ENCODE measurements at regions not wholly inside any gene's neighbourhood (a gene's known extent, or its start where the extent isn't known, plus 50 kb on each side); places are given as distances from the start of the nearest gene placed in this dataset.

GRCh38 chr9:21557428-21557768, 75.3 kb upstream of the IFNE start:
- H3K36me3 Mint-ChIP-seq, result peaks cover 4% of the 10 kb centered on the region
- no peak for DNase-seq
- no peaks in the 10 kb centered on the region for H3K9me3 Mint-ChIP-seq
- peak overlapping the region; percentile 89 for H3K4me3 Mint-ChIP-seq
- H3K27ac Mint-ChIP-seq, result no peak overlapping the region
- H3K4me1 Mint-ChIP-seq, result peaks cover 46% of the 10 kb centered on the region
- H3K27me3 Mint-ChIP-seq, result peaks cover 20% of the 10 kb centered on the region

GRCh38 chr9:21558079-21558478, 76.0 kb upstream of the IFNE start:
- Mint-ChIP-seq H3K4me1 (peaks cover 45% of the 10 kb centered on the region), H3K4me3 (peak overlapping the region; percentile 89), H3K9me3 (no peaks in the 10 kb centered on the region), H3K36me3 (peaks cover 4% of the 10 kb centered on the region), H3K27me3 (peaks cover 20% of the 10 kb centered on the region), H3K27ac (peak overlapping the region; percentile 62)
- DNase-seq, result no peak

GRCh38 chr9:21558615-21559401, 76.7 kb upstream of the IFNE start:
- H3K4me3 Mint-ChIP-seq, result peak overlapping the region; percentile 89
- H3K9me3 Mint-ChIP-seq, result no peaks in the 10 kb centered on the region
- H3K27ac Mint-ChIP-seq, result peak overlapping the region; percentile 62
- DNase-seq, result peak; percentile 24
- H3K27me3 Mint-ChIP-seq, result peaks cover 20% of the 10 kb centered on the region
- peaks cover 4% of the 10 kb centered on the region for H3K36me3 Mint-ChIP-seq
- H3K4me1 Mint-ChIP-seq, result peaks cover 49% of the 10 kb centered on the region

- Mint-ChIP-seq H3K27me3 (peaks cover 20% of the 10 kb centered on the region), H3K27ac (peak overlapping the region; percentile 54)
- DNase-seq, result peak; percentile 71
Observed at GRCh38 chr9:21559402-21560280, 77.5 kb upstream of the IFNE start.

GRCh38 chr9:21560281-21560745, 78.2 kb upstream of the IFNE start:
- peaks cover 22% of the 10 kb centered on the region for H3K27me3 Mint-ChIP-seq
- H3K27ac Mint-ChIP-seq, result peak overlapping the region; percentile 46
- peaks cover 51% of the 10 kb centered on the region for H3K4me1 Mint-ChIP-seq
- H3K4me3 Mint-ChIP-seq, result peak overlapping the region; percentile 77
- no peaks in the 10 kb centered on the region for H3K9me3 Mint-ChIP-seq
- peaks cover 4% of the 10 kb centered on the region for H3K36me3 Mint-ChIP-seq
- DNase-seq, result no peak

More at GRCh38 chr9:21559402-21560280, 77.5 kb upstream of the IFNE start:
- Mint-ChIP-seq H3K36me3 (peaks cover 4% of the 10 kb centered on the region), H3K4me3 (peak overlapping the region; percentile 89), H3K4me1 (peaks cover 55% of the 10 kb centered on the region), H3K9me3 (no peaks in the 10 kb centered on the region)

- Mint-ChIP-seq H3K27me3 (peaks cover 17% of the 10 kb centered on the region), H3K27ac (no peak overlapping the region), H3K36me3 (no peaks in the 10 kb centered on the region), H3K9me3 (no peaks in the 10 kb centered on the region), H3K4me3 (no peak overlapping the region), H3K4me1 (peaks cover 45% of the 10 kb centered on the region)
- no peak for DNase-seq
Observed at GRCh38 chr9:21561502-21561901, 79.4 kb upstream of the IFNE start.

GRCh38 chr9:21564175-21564574, 82.1 kb upstream of the IFNE start:
- Mint-ChIP-seq H3K36me3 (no peaks in the 10 kb centered on the region), H3K9me3 (no peaks in the 10 kb centered on the region), H3K4me1 (peaks cover 26% of the 10 kb centered on the region), H3K27ac (no peak overlapping the region), H3K4me3 (no peak overlapping the region), H3K27me3 (peaks cover 4% of the 10 kb centered on the region)
- no peak for DNase-seq

GRCh38 chr9:21565155-21565554, 83.0 kb upstream of the IFNE start:
- no peak overlapping the region for H3K27ac Mint-ChIP-seq
- no peaks in the 10 kb centered on the region for H3K36me3 Mint-ChIP-seq
- no peak for DNase-seq
- peaks cover 4% of the 10 kb centered on the region for H3K27me3 Mint-ChIP-seq
- no peaks in the 10 kb centered on the region for H3K9me3 Mint-ChIP-seq
- peaks cover 25% of the 10 kb centered on the region for H3K4me1 Mint-ChIP-seq
- H3K4me3 Mint-ChIP-seq, result no peak overlapping the region

- no peaks in the 10 kb centered on the region for H3K36me3 Mint-ChIP-seq
- H3K4me1 Mint-ChIP-seq, result peaks cover 20% of the 10 kb centered on the region
- no peak for DNase-seq
- H3K4me3 Mint-ChIP-seq, result no peak overlapping the region
- no peaks in the 10 kb centered on the region for H3K9me3 Mint-ChIP-seq
- H3K27me3 Mint-ChIP-seq, result peaks cover 4% of the 10 kb centered on the region
- H3K27ac Mint-ChIP-seq, result no peak overlapping the region
Observed at GRCh38 chr9:21567926-21568325, 85.8 kb upstream of the IFNE start.

GRCh38 chr9:21568484-21568883, 86.4 kb upstream of the IFNE start:
- H3K36me3 Mint-ChIP-seq, result no peaks in the 10 kb centered on the region
- peaks cover 4% of the 10 kb centered on the region for H3K27me3 Mint-ChIP-seq
- DNase-seq, result no peak
- H3K9me3 Mint-ChIP-seq, result no peaks in the 10 kb centered on the region
- peaks cover 20% of the 10 kb centered on the region for H3K4me1 Mint-ChIP-seq
- H3K4me3 Mint-ChIP-seq, result no peak overlapping the region
- no peak overlapping the region for H3K27ac Mint-ChIP-seq

GRCh38 chr9:21569721-21570120, 87.6 kb upstream of the IFNE start:
- H3K27me3 Mint-ChIP-seq, result peaks cover 4% of the 10 kb centered on the region
- no peaks in the 10 kb centered on the region for H3K36me3 Mint-ChIP-seq

GRCh38 chr9:21570643-21571275, 88.6 kb upstream of the IFNE start:
- Mint-ChIP-seq H3K27ac (no peak overlapping the region), H3K36me3 (no peaks in the 10 kb centered on the region), H3K4me1 (peaks cover 4% of the 10 kb centered on the region), H3K4me3 (no peak overlapping the region), H3K9me3 (no peaks in the 10 kb centered on the region), H3K27me3 (no peaks in the 10 kb centered on the region)
- no peak for DNase-seq

More at GRCh38 chr9:21569721-21570120, 87.6 kb upstream of the IFNE start:
- Mint-ChIP-seq H3K9me3 (no peaks in the 10 kb centered on the region), H3K27ac (no peak overlapping the region), H3K4me3 (no peak overlapping the region), H3K4me1 (peaks cover 9% of the 10 kb centered on the region)
- no peak for DNase-seq

GRCh38 chr9:21574261-21574660, 92.1 kb upstream of the IFNE start:
- Mint-ChIP-seq H3K9me3 (no peaks in the 10 kb centered on the region), H3K4me1 (peaks cover 32% of the 10 kb centered on the region), H3K27ac (no peak overlapping the region), H3K36me3 (no peaks in the 10 kb centered on the region), H3K27me3 (no peaks in the 10 kb centered on the region), H3K4me3 (no peak overlapping the region)
- no peak for DNase-seq

- Mint-ChIP-seq H3K27me3 (no peaks in the 10 kb centered on the region), H3K27ac (peak overlapping the region; percentile 34), H3K4me3 (peak overlapping the region; percentile 33), H3K9me3 (no peaks in the 10 kb centered on the region), H3K4me1 (peaks cover 42% of the 10 kb centered on the region), H3K36me3 (no peaks in the 10 kb centered on the region)
- DNase-seq, result peak; percentile 41
Observed at GRCh38 chr9:21576331-21577189, 94.4 kb upstream of the IFNE start.
